Duodenal mucosa (tissue), 2 donors: ENCODE measurements at regions not wholly inside any gene's neighbourhood (a gene's known extent, or its start where the extent isn't known, plus 50 kb on each side); places are given as distances from the start of the nearest gene placed in this dataset.

Experiments
- H3K27ac ChIP-seq: one replicate; pipeline ENCODE4 v1.7.0; 2013; ENCODE audit warnings: low read depth, low read length
- H3K27me3 ChIP-seq, 2 donors: one replicate each; pipeline ENCODE4 v1.7.0; 2013; ENCODE audit warnings: low read length in 2 of 2, control low read depth in 1 of 2; ENCODE audit not compliant: insufficient read depth in 2 of 2, control insufficient read depth in 1 of 2
- H3K36me3 ChIP-seq, 2 donors: one replicate each; pipeline ENCODE4 v1.7.0; 2013; ENCODE audit warnings: low read length in 2 of 2, control low read depth in 1 of 2; ENCODE audit not compliant: insufficient read depth in 2 of 2, control insufficient read depth in 1 of 2
- H3K4me1 ChIP-seq, 2 donors: one replicate each; pipeline ENCODE4 v1.7.0; 2013; ENCODE audit warnings: low read length in 2 of 2, control low read depth in 1 of 2; ENCODE audit not compliant: insufficient read depth in 2 of 2, control insufficient read depth in 1 of 2
- H3K4me3 ChIP-seq, 2 donors: one replicate each; pipeline ENCODE4 v1.7.0; 2013; ENCODE audit warnings: low read length in 2 of 2, low read depth in 1 of 2
- H3K9ac ChIP-seq, 2 donors: one replicate each; pipeline ENCODE4 v1.7.0; 2013; ENCODE audit warnings: low read length in 2 of 2, low read depth in 1 of 2
- H3K9me3 ChIP-seq, 2 donors: one replicate each; pipeline ENCODE4 v1.7.0; 2013; ENCODE audit warnings: low read length in 2 of 2, control low read depth in 1 of 2; ENCODE audit not compliant: control insufficient read depth in 1 of 2

DNA sequence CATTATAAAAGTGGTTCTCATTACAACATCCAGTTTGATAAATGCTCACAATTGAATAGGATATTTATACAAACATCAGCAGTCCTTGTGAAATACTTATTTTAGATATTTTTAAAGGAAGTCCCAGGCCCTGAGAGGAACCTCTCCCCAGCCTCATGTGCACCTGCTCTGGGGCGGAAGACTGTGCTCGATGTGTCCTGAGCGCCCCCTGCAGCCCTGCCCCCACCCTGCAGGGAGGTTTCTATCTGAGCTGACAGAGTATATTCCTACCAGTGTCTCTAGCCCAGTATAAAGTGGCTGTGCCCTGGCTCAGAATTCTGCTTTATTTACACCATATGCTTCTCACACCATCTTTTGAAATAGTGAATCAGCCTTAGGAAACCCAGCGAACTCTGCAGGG, 1349.1 kb downstream of the TMEM121 start:
- H3K27ac ChIP-seq: no peak overlapping the region
- H3K36me3 ChIP-seq: no peaks in the 10 kb centered on the region
- H3K27me3 ChIP-seq: peaks cover 0 to 5% of the 10 kb centered on the region in 2 donors
- no peak overlapping the region for H3K4me3 ChIP-seq
- H3K9me3 ChIP-seq: no peaks in the 10 kb centered on the region
- peaks cover 0 to 3% of the 10 kb centered on the region in 2 donors for H3K4me1 ChIP-seq
- no peak overlapping the region for H3K9ac ChIP-seq

DNA sequence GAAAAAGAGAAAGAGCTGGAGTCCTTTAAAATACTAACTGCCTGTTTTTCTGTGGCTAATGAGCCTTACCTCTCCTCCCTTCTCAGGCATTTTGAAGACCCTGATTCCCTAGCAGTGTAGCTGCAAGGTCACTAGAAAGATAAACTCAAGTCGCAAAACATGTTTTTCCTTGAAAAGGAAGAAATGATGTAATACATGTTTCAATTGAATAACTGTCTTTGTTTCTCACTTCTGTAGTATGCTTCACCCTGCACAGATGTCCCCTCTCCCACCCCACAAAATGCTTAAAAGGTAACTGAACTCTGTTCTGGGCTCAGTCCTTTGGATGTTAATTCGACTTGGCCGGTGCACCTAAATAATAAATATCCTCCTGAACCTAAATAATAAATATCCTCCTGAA, 1350.3 kb downstream of the TMEM121 start:
- no peak overlapping the region for H3K4me3 ChIP-seq
- H3K27me3 ChIP-seq: peaks cover 0 to 5% of the 10 kb centered on the region in 2 donors
- peaks cover 0 to 3% of the 10 kb centered on the region in 2 donors for H3K4me1 ChIP-seq
- H3K36me3 ChIP-seq: no peaks in the 10 kb centered on the region
- H3K9me3 ChIP-seq: no peaks in the 10 kb centered on the region
- H3K27ac ChIP-seq: no peak overlapping the region
- no peak overlapping the region for H3K9ac ChIP-seq

DNA sequence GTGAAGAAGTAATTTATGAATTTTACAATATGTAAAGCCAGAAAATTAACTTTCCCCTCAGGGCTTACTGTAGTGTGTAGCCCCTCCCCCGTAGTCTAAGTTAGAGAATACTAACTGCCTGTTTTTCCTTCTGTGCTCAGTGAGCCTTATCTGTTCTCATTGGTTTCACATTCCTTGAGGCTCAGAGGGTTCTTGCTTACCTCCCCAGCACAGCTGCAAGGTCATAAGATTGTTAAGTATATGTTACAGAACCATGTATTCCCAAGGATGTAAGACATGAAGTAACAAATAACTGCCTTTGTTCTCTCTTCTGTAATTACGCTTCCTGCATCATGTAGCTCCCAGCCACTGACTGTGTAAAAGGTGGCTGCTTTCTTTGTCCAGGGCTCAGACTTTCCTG, 1351.1 kb downstream of the TMEM121 start:
- Histone ChIP-seq H3K36me3 (no peaks in the 10 kb centered on the region), H3K4me1 (peaks cover 0 to 3% of the 10 kb centered on the region in 2 donors), H3K27me3 (peaks cover 0 to 5% of the 10 kb centered on the region in 2 donors), H3K27ac (no peak overlapping the region), H3K4me3 (no peak overlapping the region), H3K9ac (no peak overlapping the region), H3K9me3 (no peaks in the 10 kb centered on the region)

DNA sequence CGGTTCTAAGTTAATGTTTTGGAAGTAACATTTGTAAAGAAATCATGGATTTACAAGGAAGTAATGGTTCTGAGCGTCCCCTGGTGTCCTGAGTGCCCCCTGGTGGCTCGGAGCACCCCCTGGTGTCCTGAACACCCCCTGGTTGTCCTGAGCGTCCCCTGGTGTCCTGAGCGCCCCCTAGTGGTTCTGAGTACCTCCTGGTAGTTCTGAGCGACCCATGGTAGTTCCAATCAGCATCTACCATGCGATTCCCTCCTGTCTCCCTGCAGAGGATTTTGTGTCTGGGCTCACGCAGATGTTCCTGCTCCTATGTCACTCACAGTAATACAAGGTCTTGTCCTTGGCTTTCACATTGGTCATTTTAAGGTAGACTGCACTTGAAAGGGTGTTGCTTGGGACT, 1352.9 kb downstream of the TMEM121 start:
- Histone ChIP-seq H3K9me3 (peaks cover 0 to 5% of the 10 kb centered on the region in 2 donors), H3K27ac (no peak overlapping the region), H3K27me3 (peaks cover 0 to 5% of the 10 kb centered on the region in 2 donors)

DNA sequence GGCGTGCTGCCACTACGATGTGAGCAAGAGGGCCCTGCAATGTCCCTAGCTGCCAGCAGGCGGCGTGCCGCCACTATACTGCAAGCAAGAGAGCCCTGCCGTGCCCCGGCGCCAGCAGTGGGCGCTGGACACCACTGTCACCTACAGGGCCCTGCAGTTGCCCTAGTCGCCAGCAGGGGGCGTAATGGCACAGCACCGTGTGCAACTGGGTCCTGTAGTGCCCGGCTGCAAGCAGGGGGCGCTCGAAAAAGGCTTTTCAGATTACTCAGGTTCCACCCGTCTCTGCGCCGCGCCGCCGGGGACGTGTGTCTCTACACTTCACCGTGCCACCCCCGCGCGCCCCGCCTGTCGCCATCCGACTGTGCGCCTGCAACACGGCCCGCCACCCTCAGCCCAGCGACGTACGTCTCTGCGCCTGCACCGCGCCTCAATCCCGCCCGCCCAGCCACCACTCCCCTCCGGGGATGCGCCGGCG, 1356.9 kb downstream of the TMEM121 start:
- no peak overlapping the region for H3K27ac ChIP-seq
- H3K9me3 ChIP-seq: peaks cover 0 to 5% of the 10 kb centered on the region in 2 donors
- H3K4me1 ChIP-seq: no peaks in the 10 kb centered on the region
- H3K36me3 ChIP-seq: no peaks in the 10 kb centered on the region
- no peak overlapping the region for H3K4me3 ChIP-seq
- no peak overlapping the region for H3K9ac ChIP-seq
- no peaks in the 10 kb centered on the region for H3K27me3 ChIP-seq

More for the DNA sequence above, 1352.9 kb downstream of the TMEM121 start:
- Histone ChIP-seq H3K4me1 (no peaks in the 10 kb centered on the region), H3K36me3 (no peaks in the 10 kb centered on the region), H3K9ac (no peak overlapping the region), H3K4me3 (no peak overlapping the region)
